IPS DF 19.7 (cell line): ENCODE measurements at regions not wholly inside any gene's neighbourhood (a gene's known extent, or its start where the extent isn't known, plus 50 kb on each side); places are given as distances from the start of the nearest gene placed in this dataset.
"Not testable (repeated sequence)": the region's sequence is repeated elsewhere in the genome, so short reads cannot be mapped to it uniquely, and the experiment has no call there.

Experiments used
- DNase-seq: peaks from one replicate; pipeline ENCODE4 v3.0.0-alpha.2; 2013; ENCODE audit warnings: low read depth, low spot score

- no peak for DNase-seq
These were observed 108.9 kb downstream of the UNCX start for GRCh38 chr7:1341361-1342089.

GRCh38 chr7:1342090-1342640 lies 109.5 kb downstream of the UNCX start:
- DNase-seq = no peak

GRCh38 chr7:1343551-1343950 lies 110.9 kb downstream of the UNCX start:
- DNase-seq = no peak

- no peak for DNase-seq
These were observed 111.7 kb downstream of the UNCX start for GRCh38 chr7:1344421-1344820.

GRCh38 chr7:1344981-1345701 lies 112.5 kb downstream of the UNCX start:
- DNase-seq = no peak

- no peak for DNase-seq
These were observed 113.2 kb downstream of the MICALL2 start for GRCh38 chr7:1345796-1346755.

- no peak for DNase-seq
These were observed 112.4 kb downstream of the MICALL2 start for GRCh38 chr7:1346851-1347250.

- no peak for DNase-seq
These were observed 111.0 kb downstream of the MICALL2 start for GRCh38 chr7:1348096-1348822.

GRCh38 chr7:1348823-1349335 lies 110.4 kb downstream of the MICALL2 start:
- DNase-seq = no peak

GRCh38 chr7:1349351-1349761 lies 109.9 kb downstream of the MICALL2 start:
- DNase-seq = no peak

- DNase-seq = no peak
These were observed 107.2 kb downstream of the MICALL2 start for GRCh38 chr7:1351881-1352625.

GRCh38 chr7:1352656-1353271 lies 106.5 kb downstream of the MICALL2 start:
- no peak for DNase-seq

- no peak for DNase-seq
These were observed 104.4 kb downstream of the MICALL2 start for GRCh38 chr7:1354661-1355567.

- no peak for DNase-seq
These were observed 103.5 kb downstream of the MICALL2 start for GRCh38 chr7:1355568-1356340.

- DNase-seq = not testable (repeated sequence)
These were observed 102.4 kb downstream of the MICALL2 start for GRCh38 chr7:1356853-1357252.

- not testable (repeated sequence) for DNase-seq
These were observed 102.0 kb downstream of the MICALL2 start for GRCh38 chr7:1357260-1357600.

- no peak for DNase-seq
These were observed 101.5 kb downstream of the MICALL2 start for GRCh38 chr7:1357601-1358271.
